AG04449 (cell line): ENCODE measurements at regions not wholly inside any gene's neighbourhood (a gene's known extent, or its start where the extent isn't known, plus 50 kb on each side); places are given as distances from the start of the nearest gene placed in this dataset.

Experiments
- CTCF ChIA-PET: fragments of 350-600 bp; formaldehyde crosslinking; extraction: SDS; loops from one replicate; lab custom pipeline; 2021; ENCODE audit warnings: antibody characterized with exemption; lab: Yijun Ruan, JAX
- POLR2A ChIA-PET: fragments of 400-600, 350-600 bp; formaldehyde crosslinking; extraction: SDS; loops from one replicate; lab custom pipeline; 2020; ENCODE audit warnings: antibody characterized with exemption, inconsistent platforms; lab: Yijun Ruan, JAX
- DNase-seq: peaks from one replicate; pipeline ENCODE4 v3.0.0-alpha.2; 2010; ENCODE audit warnings: low read depth, low spot score
- H3K4me3 ChIP-seq: 2 replicates; pipeline ENCODE4 v1.5.1; 2011; ENCODE audit warnings: low read depth, mild to moderate bottlenecking, control low read depth, low read length
- TF ChIP-seq, protein P1 (sequence below): IDR thresholded peaks from one replicate; pipeline ENCODE4 v1.5.1; 2011; ENCODE audit warnings: mild to moderate bottlenecking, moderate library complexity, low read length, control low read depth, inconsistent platforms; ENCODE audit not compliant: insufficient read depth; ENCODE audit errors: missing control alignments

DNA sequence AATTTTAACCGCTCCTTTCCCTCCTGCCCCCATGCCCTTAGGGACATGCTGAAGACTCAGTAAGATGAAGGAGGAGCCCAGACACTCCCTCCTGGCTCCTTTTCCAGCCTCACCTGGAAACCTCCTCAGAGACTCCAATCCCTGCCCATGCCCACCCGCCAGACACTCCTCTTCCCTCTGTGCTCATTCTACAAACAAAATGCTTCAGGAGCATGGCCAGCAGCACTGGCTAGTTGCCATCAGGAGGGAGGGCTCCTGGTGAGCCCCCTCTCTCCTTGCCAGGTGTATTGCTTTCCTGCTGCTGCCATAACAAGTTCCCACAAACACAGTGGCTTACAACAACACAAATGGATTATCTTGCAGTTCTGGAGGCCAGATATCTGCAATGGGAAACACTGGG lies 126.1 kb downstream of the PSMG1 start:
- TF ChIP-seq, protein P1, sequence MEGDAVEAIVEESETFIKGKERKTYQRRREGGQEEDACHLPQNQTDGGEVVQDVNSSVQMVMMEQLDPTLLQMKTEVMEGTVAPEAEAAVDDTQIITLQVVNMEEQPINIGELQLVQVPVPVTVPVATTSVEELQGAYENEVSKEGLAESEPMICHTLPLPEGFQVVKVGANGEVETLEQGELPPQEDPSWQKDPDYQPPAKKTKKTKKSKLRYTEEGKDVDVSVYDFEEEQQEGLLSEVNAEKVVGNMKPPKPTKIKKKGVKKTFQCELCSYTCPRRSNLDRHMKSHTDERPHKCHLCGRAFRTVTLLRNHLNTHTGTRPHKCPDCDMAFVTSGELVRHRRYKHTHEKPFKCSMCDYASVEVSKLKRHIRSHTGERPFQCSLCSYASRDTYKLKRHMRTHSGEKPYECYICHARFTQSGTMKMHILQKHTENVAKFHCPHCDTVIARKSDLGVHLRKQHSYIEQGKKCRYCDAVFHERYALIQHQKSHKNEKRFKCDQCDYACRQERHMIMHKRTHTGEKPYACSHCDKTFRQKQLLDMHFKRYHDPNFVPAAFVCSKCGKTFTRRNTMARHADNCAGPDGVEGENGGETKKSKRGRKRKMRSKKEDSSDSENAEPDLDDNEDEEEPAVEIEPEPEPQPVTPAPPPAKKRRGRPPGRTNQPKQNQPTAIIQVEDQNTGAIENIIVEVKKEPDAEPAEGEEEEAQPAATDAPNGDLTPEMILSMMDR, result no peak
- ChIA-PET POLR2A (no interaction called here), CTCF (no interaction called here)
- no peak for DNase-seq
- H3K4me3 ChIP-seq, result no peak overlapping the region

DNA sequence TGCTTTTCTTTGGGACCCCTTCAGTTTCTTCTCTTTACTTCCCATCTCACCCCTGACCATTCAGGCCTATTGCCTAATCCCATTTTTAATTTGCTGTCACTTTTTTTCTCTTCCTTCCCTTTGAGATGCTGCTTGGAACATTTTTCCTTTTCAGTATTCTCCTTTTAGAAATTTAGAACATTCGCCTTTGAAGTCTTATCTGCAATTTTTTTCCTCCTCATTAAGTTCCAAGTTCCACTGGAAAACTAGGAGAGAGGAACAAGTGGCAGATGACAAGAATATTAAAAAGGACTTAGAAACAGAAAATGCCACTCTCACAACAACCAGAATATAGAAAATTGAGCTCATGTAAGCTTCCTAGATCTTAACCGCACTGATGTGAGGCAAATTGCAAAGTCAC lies 126.6 kb downstream of the PSMG1 start:
- TF ChIP-seq, protein P1, result no peak
- CTCF ChIA-PET, result no interaction called here
- H3K4me3 ChIP-seq, result no peak overlapping the region
- POLR2A ChIA-PET, result no interaction called here
- DNase-seq, result no peak

DNA sequence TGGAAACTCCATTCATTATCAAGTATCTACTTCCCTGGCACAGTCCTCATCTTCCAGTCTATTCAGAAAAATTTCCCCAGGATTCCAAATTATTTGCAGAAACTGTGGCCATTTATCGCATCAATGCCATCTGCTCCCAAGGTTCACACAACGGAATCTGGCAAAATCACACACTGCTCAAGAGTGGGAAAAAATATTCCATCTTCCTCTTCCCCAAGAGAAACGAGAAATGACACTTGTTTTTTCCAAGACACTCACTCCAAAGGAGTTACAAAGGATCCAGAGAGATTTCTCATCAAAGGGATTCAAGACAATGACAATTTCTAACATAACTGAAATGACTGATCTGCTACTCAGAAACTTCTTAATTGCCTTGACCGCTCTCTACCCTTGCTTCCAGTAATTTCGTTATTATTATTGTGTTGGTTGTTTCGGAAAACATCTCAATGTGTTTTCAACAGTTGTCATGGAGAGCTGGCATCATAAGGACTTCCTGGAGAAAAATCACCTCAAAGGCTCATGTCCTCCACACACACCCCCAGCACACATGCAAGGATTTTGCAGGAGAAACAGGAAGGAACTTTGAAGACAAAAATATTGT lies 128.0 kb downstream of the PSMG1 start:
- no peak overlapping the region for H3K4me3 ChIP-seq
- ChIA-PET POLR2A (no interaction called here), CTCF (no interaction called here)
- TF ChIP-seq, protein P1, result no peak
- no peak for DNase-seq

DNA sequence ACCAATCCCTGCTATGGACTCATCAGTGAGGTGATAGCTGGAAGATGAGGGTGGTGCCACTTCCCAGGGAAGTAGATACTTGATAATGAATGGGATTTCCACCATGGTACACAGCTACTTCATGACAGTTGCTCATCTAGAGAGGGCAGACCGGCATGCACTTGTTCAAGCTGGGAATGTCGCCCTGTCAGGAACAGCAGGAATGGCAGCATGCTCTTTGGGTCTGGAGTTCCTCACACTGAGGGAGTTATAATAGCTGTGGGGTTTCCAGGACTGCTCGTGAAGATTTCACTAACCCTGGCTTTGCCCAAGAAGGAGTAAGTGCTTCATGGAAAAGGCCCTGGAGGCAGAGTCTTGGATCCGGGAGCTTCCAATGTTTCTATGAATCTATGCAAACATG lies 129.2 kb downstream of the PSMG1 start:
- DNase-seq, result no peak
- TF ChIP-seq, protein P1, result no peak
- no peak overlapping the region for H3K4me3 ChIP-seq
- ChIA-PET CTCF (no interaction called here), POLR2A (no interaction called here)

GRCh38 chr21:39053126-39053525 lies 130.1 kb downstream of the PSMG1 start:
- DNase-seq, result no peak
- TF ChIP-seq, protein P1, result no peak
- ChIA-PET POLR2A (no interaction called here), CTCF (no interaction called here)
- H3K4me3 ChIP-seq, result no peak overlapping the region

DNA sequence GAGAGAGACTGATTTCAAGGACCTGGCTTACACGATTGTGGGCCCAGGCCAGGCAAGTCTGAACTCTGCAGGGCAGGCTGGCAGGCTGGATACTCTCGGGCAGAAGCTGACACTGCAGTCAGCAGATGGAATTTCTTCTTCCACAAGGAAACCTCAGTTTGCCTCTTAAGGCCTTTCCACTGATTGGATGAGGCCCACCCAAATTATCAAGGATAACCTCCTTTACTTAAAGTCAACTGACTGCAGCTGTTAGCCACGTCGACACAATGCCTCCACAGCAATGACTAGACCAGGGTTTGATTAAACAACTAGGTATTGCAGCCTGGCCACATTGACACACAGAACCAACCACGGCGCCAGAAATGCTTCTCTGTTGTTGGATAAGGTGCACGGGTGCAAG lies 130.5 kb downstream of the PSMG1 start:
- POLR2A ChIA-PET, result no interaction called here
- no peak overlapping the region for H3K4me3 ChIP-seq
- TF ChIP-seq, protein P1, result no peak
- DNase-seq, result no peak
- CTCF ChIA-PET, result no interaction called here
